A549 (cell line): ENCODE measurements at regions not wholly inside any gene's neighbourhood (a gene's known extent, or its start where the extent isn't known, plus 50 kb on each side); places are given as distances from the start of the nearest gene placed in this dataset.

ENCODE experiments used
- ATAC-seq, 2 experiments: fragments of 200-7000 bp in 1 of 2; fragments of >200 bp in 1 of 2; cut with Nextera tagmentation in 1 of 2; cut with Tn5 transposase in 1 of 2; 3 replicates each; pipeline versions ENCODE4 v1.8.0 to v1.9.1; 2018 to 2020; ENCODE audit warnings: mild to moderate bottlenecking in 1 of 2, moderate library complexity in 1 of 2
- CTCF ChIA-PET: fragments of 300-600 bp; sonication (Branson Sonifier 250); formaldehyde crosslinking; extraction: SDS; loops from one replicate; lab custom pipeline; 2021; ENCODE audit warnings: antibody characterized with exemption, inconsistent platforms; lab: Yijun Ruan, JAX
- POLR2A ChIA-PET: fragments of 350-600 bp; formaldehyde crosslinking; extraction: SDS; loops from one replicate; lab custom pipeline; 2021; ENCODE audit warnings: antibody characterized with exemption, inconsistent platforms; lab: Yijun Ruan, JAX
- DNase-seq, 2 experiments: peaks; one replicate each; pipeline versions ENCODE4 v3.0.0 to v3.0.0-alpha.2; 2011 to 2016; ENCODE audit warnings: low read depth in 1 of 2, low spot score in 1 of 2
- FAIRE-seq: peaks from 2 replicates; lab custom pipeline; 2011; peaks lifted over from hg19 to GRCh38; lab: Jason Lieb, UNC
- H3K27ac ChIP-seq, 2 experiments: fragments of >200 bp; sonication (Bioruptor Twin); formaldehyde crosslinking; 3 replicates each; pipeline ENCODE4 v1.5.1; 2016 to 2017
- H3K4me1 ChIP-seq: fragments of >200 bp; sonication (Bioruptor Twin); formaldehyde crosslinking; 3 replicates; pipeline ENCODE4 v1.6.1; 2016
- H3K4me2 ChIP-seq: fragments of >200 bp; sonication (Bioruptor Twin); formaldehyde crosslinking; 3 replicates; pipeline ENCODE4 v1.6.1; 2016
- H3K4me3 ChIP-seq: fragments of >200 bp; sonication (Bioruptor Twin); formaldehyde crosslinking; 3 replicates; pipeline ENCODE4 v1.5.1; 2016
- H3K9me3 ChIP-seq: fragments of >200 bp; sonication (Bioruptor Twin); formaldehyde crosslinking; 3 replicates; pipeline ENCODE4 v1.6.1; 2016
- BCL3 ChIP-seq: fragments of >200 bp; sonication (Bioruptor Twin); formaldehyde crosslinking; IDR thresholded peaks from 3 replicates; pipeline ENCODE4 v1.6.1; 2016
- BHLHE40 ChIP-seq: IDR thresholded peaks from 2 replicates; pipeline ENCODE4 v1.6.1; 2012; ENCODE audit warnings: low read depth, low read length, inconsistent platforms
- CHD2 ChIP-seq: fragments of 150-350 bp; IDR thresholded peaks from 2 replicates; pipeline ENCODE4 v1.6.1; 2014; ENCODE audit warnings: low read length; ENCODE audit not compliant: partially characterized antibody
- CHD4 ChIP-seq: fragments of 200-600 bp; sonication (generic); IDR thresholded peaks from 2 replicates; pipeline ENCODE4 v1.6.1; 2016; ENCODE audit warnings: antibody characterized with exemption, mild to moderate bottlenecking, borderline replicate concordance
- E2F6 ChIP-seq: IDR thresholded peaks from 2 replicates; pipeline ENCODE4 v1.6.1; 2012; ENCODE audit warnings: low read depth, borderline replicate concordance
- EHMT2 ChIP-seq: fragments of 200-600 bp; sonication (generic); IDR thresholded peaks from 2 replicates; pipeline ENCODE4 v1.6.1; 2016; ENCODE audit warnings: antibody characterized with exemption, low read depth, mild to moderate bottlenecking, moderate library complexity
- ESRRA ChIP-seq: fragments of 150-350 bp; IDR thresholded peaks from 2 replicates; pipeline ENCODE4 v1.6.1; 2014; ENCODE audit warnings: mild to moderate bottlenecking, low read length, borderline replicate concordance
- GATA3 ChIP-seq: IDR thresholded peaks from 2 replicates; pipeline ENCODE4 v1.6.1; 2012; ENCODE audit warnings: borderline replicate concordance
- HES2 ChIP-seq: fragments of >200 bp; sonication (Bioruptor Twin); formaldehyde crosslinking; IDR thresholded peaks from 2 replicates; pipeline ENCODE4 v1.6.1; 2016
- NFE2L2 ChIP-seq: fragments of 150-350 bp; conservative IDR thresholded peaks from 2 replicates; pipeline ENCODE4 v1.6.1; 2014; ENCODE audit warnings: low read length
- NR3C1 ChIP-seq: fragments of >200 bp; sonication (Bioruptor Twin); formaldehyde crosslinking; IDR thresholded peaks from 3 replicates; pipeline ENCODE4 v1.6.1; 2017
- POLR2A ChIP-seq: IDR thresholded peaks from 2 replicates; pipeline ENCODE4 v1.6.1; 2012; ENCODE audit warnings: mild to moderate bottlenecking, low read length
- POLR2AphosphoS2 ChIP-seq: conservative IDR thresholded peaks from 2 replicates; pipeline ENCODE4 v1.6.1; 2012; ENCODE audit warnings: low read length, improper control_type of control experiment, inconsistent platforms
- RARB ChIP-seq: fragments of 250-450 bp; sonication (Bioruptor Pico); IDR thresholded peaks from 2 replicates; pipeline ENCODE4 v1.8.0; 2021; ENCODE audit warnings: mild to moderate bottlenecking, moderate library complexity
- RFX5 ChIP-seq: fragments of 450-650 bp; IDR thresholded peaks from 2 replicates; pipeline ENCODE4 v1.7.1; 2014; ENCODE audit warnings: antibody characterized with exemption, mild to moderate bottlenecking, moderate library complexity
- USF2 ChIP-seq: fragments of 450-650 bp; IDR thresholded peaks from 2 replicates; pipeline ENCODE4 v1.6.1; 2014; ENCODE audit warnings: antibody characterized with exemption
- ZC3H11A ChIP-seq: fragments of 450-650 bp; IDR thresholded peaks from 2 replicates; pipeline ENCODE4 v1.6.1; 2014; ENCODE audit warnings: antibody characterized with exemption, mild to moderate bottlenecking
- ZNF302 ChIP-seq: fragments of 250-450 bp; sonication (Bioruptor Pico); IDR thresholded peaks from 2 replicates; pipeline ENCODE4 v1.9.0; 2021; ENCODE audit warnings: inconsistent platforms, mild to moderate bottlenecking, moderate library complexity
- WGBS: methylation state at CpG from one replicate; pipeline ENCODE4 v1.1.6; 2017; ENCODE audit errors: missing lambda C conversion rate; 5-methylcytosine and 5-hydroxymethylcytosine counted together

GRCh38 chr15:72983801-72984545 is 68.3 kb upstream of the NEO1 start:
- no peak overlapping the region for H3K4me3 ChIP-seq
- POLR2A ChIA-PET = no interaction called here
- no peaks in the 10 kb centered on the region for H3K9me3 ChIP-seq
- ATAC-seq (no peak), FAIRE-seq (no peak), DNase-seq (no peak)
- WGBS = 7% methylated on average over 3 of the region's 3 CpGs
- CTCF ChIA-PET = no interaction called here
- no peak overlapping the region for H3K27ac ChIP-seq
- TF ChIP-seq POLR2A (no peak), CHD4 (no peak), EHMT2 (no peak), GATA3 (no peak), ZNF302 (CRISPR knock-in tag) (no peak), RFX5 (no peak), RARB (CRISPR knock-in tag) (no peak), BCL3 (no peak), USF2 (no peak), ZC3H11A (no peak), E2F6 (no peak), POLR2AphosphoS2 (no peak), NR3C1 (no peak), NFE2L2 (no peak)
- H3K4me2 ChIP-seq = no peak overlapping the region
- H3K4me1 ChIP-seq = no peaks in the 10 kb centered on the region

- ATAC-seq (no peak), DNase-seq (no peak), FAIRE-seq (peak; percentile 70)
- no peak for TF ChIP-seq ESRRA
- TF ChIP-seq POLR2AphosphoS2 = no peak
- no peak for TF ChIP-seq BHLHE40
- no peak for TF ChIP-seq ZC3H11A
- TF ChIP-seq HES2 = no peak
- Histone ChIP-seq H3K4me3 (no peak overlapping the region), H3K4me1 (no peaks in the 10 kb centered on the region), H3K4me2 (no peak overlapping the region), H3K9me3 (no peaks in the 10 kb centered on the region), H3K27ac (no peak overlapping the region)
- ChIA-PET CTCF (interaction anchor here (0.8 kb wide), 1 partner anchor 11 kb away, joined by 3 read pairs; no protein-coding TSS in a partner anchor), POLR2A (no interaction called here)
- 38% methylated on average over 2 of the region's 2 CpGs for WGBS
Observed at GRCh38 chr15:72982714-72983113, 69.5 kb upstream of the NEO1 start.

GRCh38 chr15:72980661-72981060 is 71.6 kb upstream of the NEO1 start:
- DNase-seq (no peak), ATAC-seq (no peak), FAIRE-seq (no peak)
- no peaks in the 10 kb centered on the region for H3K4me1 ChIP-seq
- H3K4me3 ChIP-seq = no peak overlapping the region
- ChIA-PET POLR2A (no interaction called here), CTCF (interaction anchor here (0.7 to 1.2 kb wide), 3 partner anchors 16 to 162 kb away, joined by 3 to 4 read pairs (median 3); no protein-coding TSS in a partner anchor)
- H3K4me2 ChIP-seq = no peak overlapping the region
- TF ChIP-seq CHD2 (no peak), E2F6 (no peak)
- 2% methylated on average over 1 of the region's 1 CpG for WGBS
- no peak overlapping the region for H3K27ac ChIP-seq
- H3K9me3 ChIP-seq = no peaks in the 10 kb centered on the region
